BJ (cell line): ENCODE measurements at regions not wholly inside any gene's neighbourhood (a gene's known extent, or its start where the extent isn't known, plus 50 kb on each side); places are given as distances from the start of the nearest gene placed in this dataset.

Source experiments
- CTCF ChIA-PET: fragments of 350-600 bp; formaldehyde crosslinking; extraction: SDS; loops from one replicate; lab custom pipeline; 2021; ENCODE audit warnings: antibody characterized with exemption, inconsistent platforms; lab: Yijun Ruan, JAX
- POLR2A ChIA-PET: fragments of 300-600 bp; sonication (Branson Sonifier 250); formaldehyde crosslinking; extraction: SDS; loops from one replicate; lab custom pipeline; 2021; ENCODE audit warnings: antibody characterized with exemption; lab: Charles Lee
- DNase-seq: peaks from one replicate; pipeline ENCODE4 v3.0.0-alpha.2; 2011; ENCODE audit warnings: low read depth
- H3K27me3 ChIP-seq: 2 replicates; pipeline ENCODE4 v1.6.0; 2011; ENCODE audit warnings: low read length; ENCODE audit not compliant: control insufficient read depth, insufficient read depth
- H3K36me3 ChIP-seq: 2 replicates; pipeline ENCODE4 v1.5.1; 2011; ENCODE audit warnings: low read length; ENCODE audit not compliant: control insufficient read depth, insufficient read depth
- H3K4me3 ChIP-seq: 2 replicates; pipeline ENCODE4 v1.5.1; 2011; ENCODE audit warnings: low read depth, mild to moderate bottlenecking, control low read depth, low read length
- CTCF ChIP-seq: IDR thresholded peaks from 2 replicates; pipeline ENCODE4 v1.5.1; 2011; ENCODE audit warnings: low read depth, mild to moderate bottlenecking, control low read depth, inconsistent platforms, low read length, moderate library complexity; ENCODE audit not compliant: insufficient read depth

- no peak for TF ChIP-seq CTCF
- CTCF ChIA-PET = no interaction called here
Measured at GRCh38 chr15:26357653-26358052, 415.2 kb downstream of the GABRB3 start.

GRCh38 chr15:26355472-26356074, 417.3 kb downstream of the GABRB3 start:
- Histone ChIP-seq H3K4me3 (no peak overlapping the region), H3K36me3 (no peaks in the 10 kb centered on the region), H3K27me3 (no peaks in the 10 kb centered on the region)
- CTCF ChIA-PET = no interaction called here
- no peak for TF ChIP-seq CTCF
- DNase-seq = no peak
- POLR2A ChIA-PET = no interaction called here

More at GRCh38 chr15:26357653-26358052, 415.2 kb downstream of the GABRB3 start:
- H3K27me3 ChIP-seq = no peaks in the 10 kb centered on the region
- no peak for DNase-seq
- no peak overlapping the region for H3K4me3 ChIP-seq
- H3K36me3 ChIP-seq = no peaks in the 10 kb centered on the region
- POLR2A ChIA-PET = no interaction called here

GRCh38 chr15:26352909-26353308, 420.0 kb downstream of the GABRB3 start:
- ChIA-PET CTCF (no interaction called here), POLR2A (no interaction called here)
- H3K36me3 ChIP-seq = no peaks in the 10 kb centered on the region
- H3K4me3 ChIP-seq = no peak overlapping the region
- H3K27me3 ChIP-seq = no peaks in the 10 kb centered on the region
- DNase-seq = no peak
- no peak for TF ChIP-seq CTCF

GRCh38 chr15:26352406-26352805, 420.5 kb downstream of the GABRB3 start:
- ChIA-PET POLR2A (no interaction called here), CTCF (no interaction called here)

GRCh38 chr15:26325495-26325894, 447.4 kb downstream of the GABRB3 start:
- no peaks in the 10 kb centered on the region for H3K36me3 ChIP-seq
- CTCF ChIA-PET = no interaction called here
- no peak overlapping the region for H3K4me3 ChIP-seq
- H3K27me3 ChIP-seq = no peaks in the 10 kb centered on the region
- POLR2A ChIA-PET = no interaction called here
- TF ChIP-seq CTCF = no peak
- DNase-seq = no peak

More at GRCh38 chr15:26352406-26352805, 420.5 kb downstream of the GABRB3 start:
- H3K36me3 ChIP-seq = no peaks in the 10 kb centered on the region
- no peak for TF ChIP-seq CTCF
- DNase-seq = no peak
- no peaks in the 10 kb centered on the region for H3K27me3 ChIP-seq
- H3K4me3 ChIP-seq = no peak overlapping the region
